Stimulated activated CD4-positive, alpha-beta T cell treated with anti-CD3 and anti-CD28 coated beads, Interleukin-2, amount 100 ng/mL, for 48 hours (primary cell): ENCODE measurements at regions not wholly inside any gene's neighbourhood (a gene's known extent, or its start where the extent isn't known, plus 50 kb on each side); places are given as distances from the start of the nearest gene placed in this dataset.

Source experiments
- DNase-seq, 2 donors: peaks; one replicate each; pipeline ENCODE4 v3.0.0-alpha.2; 2020

DNA sequence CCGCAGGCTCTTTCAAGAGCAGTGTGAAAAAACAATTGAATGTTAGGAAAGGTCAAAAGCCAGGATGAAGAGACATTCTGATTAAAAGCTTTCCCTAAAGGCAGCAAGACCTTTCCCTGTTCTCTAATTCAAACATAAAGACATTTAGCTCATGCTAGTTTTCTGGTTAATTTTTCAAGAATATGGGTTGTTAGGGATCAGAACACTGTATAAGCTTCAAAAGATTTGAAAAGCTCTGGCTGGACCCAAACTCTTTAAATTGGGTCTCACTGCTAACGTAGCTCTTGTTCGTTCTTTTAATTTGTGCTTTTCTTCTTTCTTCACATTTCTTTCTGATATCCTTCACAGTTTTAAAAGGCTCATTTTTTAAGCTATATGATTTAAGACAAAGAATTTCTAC lies 877.0 kb downstream of the EFNB2 start:
- DNase-seq = no peak

DNA sequence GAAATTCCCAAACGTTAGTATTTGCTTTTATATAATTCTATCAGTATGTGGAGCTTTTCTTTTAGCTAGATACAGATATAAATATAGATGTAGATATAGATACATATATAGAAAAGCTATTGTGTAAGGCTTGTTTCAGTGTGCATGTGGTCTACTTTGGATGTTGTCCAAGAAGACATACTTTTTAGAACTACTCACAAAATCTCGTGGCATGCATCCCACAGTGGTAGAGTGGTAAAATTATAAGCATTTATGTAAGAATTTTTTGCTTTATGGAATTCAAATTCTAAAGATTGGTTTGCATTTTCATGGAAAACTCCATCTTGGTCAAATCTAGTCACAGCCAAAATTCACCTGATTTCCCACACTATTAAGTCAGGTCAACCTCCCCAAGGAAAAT lies 880.4 kb downstream of the EFNB2 start:
- no peak for DNase-seq

DNA sequence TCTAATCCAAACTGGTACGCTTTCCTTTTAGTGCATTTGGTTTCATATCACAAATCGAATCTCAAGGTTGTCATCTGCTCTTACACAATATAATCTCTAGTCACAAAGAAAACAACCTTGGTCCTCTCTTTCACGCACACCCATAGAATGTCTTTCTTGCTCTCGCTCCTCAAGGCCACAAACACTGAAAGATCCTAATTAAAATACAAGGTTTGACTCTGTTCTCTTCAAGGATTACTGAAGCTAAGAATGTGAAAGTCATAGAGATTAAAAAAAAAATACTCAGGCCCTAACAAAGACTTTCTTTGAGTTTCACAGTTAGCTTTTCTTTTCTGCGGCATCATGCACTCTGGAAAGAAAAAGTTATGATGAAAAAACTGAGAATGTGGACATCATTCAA lies 891.5 kb downstream of the EFNB2 start:
- DNase-seq = no peak

DNA sequence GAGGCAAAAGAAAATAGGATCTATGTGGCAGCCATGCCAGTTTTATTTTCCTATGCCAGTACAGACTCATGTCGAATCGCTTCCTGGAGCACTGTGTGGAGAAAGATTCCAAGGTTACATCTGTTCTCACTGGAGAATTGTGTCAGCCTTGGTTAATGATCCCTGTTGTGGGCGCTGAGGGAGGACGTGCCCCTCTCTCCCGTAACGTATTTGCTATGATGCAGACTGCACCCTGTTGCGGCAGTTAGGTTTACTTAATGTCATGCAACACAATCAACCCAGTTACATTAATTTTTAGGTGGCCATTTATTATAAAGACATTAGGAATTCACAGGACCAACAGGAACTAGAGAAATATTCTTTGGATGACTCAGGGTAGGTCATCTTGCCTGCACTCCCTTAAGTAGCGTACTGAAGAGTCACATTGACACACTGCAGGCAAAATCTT lies 892.9 kb downstream of the EFNB2 start:
- DNase-seq = no peak

DNA sequence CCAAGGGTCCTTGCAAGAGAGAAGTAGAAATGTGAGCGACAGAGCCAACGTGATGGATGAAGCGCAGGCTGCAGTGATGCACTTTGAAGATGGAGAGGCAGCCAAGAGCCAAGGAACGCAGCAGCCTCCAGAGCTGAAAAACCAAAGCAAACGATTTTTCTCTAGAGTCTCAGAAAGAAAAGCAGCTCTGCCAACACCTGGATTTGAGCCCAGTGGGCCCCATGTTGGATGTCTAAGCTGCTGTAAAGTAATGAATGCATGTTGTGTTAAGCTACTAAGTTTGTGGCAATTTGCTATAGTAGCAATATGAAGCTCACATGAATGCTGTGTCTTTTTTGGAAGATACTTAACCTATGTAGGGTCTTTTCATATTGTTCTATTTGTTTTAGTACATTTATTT lies 894.3 kb downstream of the EFNB2 start:
- no peak for DNase-seq

DNA sequence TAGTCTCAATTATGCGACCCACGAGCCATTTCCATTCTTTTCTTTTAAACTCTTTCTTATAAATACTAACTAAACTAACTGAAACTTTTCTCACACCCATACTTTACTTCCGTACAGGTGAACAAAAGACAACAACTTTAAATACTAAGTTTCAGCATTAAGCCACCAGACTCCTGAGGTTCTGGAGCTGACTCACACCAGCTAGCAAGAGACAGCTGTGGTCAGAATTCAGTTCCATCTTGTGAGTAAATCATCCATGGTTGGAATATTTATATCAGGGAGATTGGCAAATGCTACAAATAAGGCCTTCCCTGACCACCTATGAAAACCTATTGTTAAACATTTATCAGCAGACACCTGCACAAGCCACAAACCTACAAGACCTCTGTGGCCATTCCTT lies 897.0 kb downstream of the EFNB2 start:
- no peak for DNase-seq

DNA sequence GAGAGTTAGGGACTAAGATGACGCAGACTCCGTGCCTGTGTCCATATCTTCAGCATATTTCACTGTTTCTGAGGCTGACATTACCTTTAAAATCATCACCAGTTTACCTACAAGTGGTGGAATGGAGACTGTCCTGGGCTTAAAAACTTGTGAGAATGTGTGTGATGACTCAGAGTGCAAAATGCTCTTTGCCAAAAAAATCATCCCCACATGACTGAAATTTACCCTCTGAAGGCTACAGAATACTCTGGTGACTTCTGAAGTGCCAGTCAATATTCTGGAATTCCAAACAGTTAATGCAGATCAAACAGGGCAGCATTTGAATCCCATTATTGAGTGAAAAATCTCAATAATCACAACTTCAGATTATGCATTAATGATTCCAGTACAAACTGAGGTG lies 901.4 kb downstream of the EFNB2 start:
- DNase-seq = no peak

DNA sequence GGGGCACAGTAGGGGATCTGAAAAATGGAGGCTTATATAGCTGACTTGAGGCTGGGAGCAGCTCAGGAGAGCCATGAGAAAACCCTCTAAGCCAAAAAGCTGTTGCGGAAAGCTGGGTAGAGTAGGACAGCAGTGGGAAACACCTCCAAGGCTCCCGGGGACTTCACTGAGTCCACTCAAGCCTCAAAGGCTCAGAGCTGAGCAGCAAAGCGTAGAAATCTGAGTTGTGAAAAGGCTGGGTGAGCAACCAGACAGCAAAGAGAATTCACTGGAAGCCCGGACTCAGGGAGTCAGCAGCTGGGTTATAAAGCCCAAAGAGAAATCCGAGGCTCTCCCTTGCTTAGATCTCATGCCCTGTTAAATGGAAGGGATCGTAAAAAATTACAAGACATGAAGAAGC lies 905.0 kb downstream of the EFNB2 start:
- DNase-seq = no peak

DNA sequence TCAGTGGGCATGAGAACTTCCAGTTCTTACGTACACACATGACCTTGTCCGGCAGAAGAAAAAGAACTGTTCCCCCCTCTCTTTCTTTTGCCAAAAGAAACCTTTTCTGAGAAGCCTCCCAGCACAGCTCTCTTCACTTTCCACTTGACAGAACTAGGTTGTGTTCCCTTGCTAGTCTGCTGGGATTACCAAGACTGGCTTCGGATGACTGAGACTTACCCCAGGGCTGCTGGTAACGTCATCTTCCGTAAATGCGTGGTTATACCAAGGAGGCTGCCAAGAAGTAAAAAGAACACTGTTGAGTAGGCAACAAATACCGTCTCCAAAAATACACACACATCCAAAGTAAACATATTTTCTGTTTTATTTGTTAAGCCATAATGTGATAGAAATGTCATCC lies 908.2 kb downstream of the EFNB2 start:
- no peak for DNase-seq

DNA sequence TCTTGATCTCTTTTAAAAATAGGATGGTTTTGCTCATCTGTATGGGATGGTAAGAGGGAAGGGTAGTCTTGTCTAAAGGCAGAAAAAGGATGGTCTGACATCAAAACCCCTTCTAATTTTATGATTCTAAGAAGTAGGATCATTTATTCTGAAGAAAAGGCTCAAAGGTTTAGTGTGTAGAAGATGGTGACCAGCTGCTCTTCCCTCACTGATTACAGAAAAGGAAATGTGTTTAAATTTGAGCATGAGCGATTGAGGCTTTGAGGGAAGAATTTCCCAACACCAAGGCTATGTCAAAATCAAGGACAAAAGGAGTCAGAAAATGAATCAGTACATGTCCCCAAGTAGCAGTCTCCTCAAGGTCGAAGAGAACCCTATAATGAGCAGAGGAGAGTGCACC lies 909.8 kb downstream of the EFNB2 start:
- no peak for DNase-seq

DNA sequence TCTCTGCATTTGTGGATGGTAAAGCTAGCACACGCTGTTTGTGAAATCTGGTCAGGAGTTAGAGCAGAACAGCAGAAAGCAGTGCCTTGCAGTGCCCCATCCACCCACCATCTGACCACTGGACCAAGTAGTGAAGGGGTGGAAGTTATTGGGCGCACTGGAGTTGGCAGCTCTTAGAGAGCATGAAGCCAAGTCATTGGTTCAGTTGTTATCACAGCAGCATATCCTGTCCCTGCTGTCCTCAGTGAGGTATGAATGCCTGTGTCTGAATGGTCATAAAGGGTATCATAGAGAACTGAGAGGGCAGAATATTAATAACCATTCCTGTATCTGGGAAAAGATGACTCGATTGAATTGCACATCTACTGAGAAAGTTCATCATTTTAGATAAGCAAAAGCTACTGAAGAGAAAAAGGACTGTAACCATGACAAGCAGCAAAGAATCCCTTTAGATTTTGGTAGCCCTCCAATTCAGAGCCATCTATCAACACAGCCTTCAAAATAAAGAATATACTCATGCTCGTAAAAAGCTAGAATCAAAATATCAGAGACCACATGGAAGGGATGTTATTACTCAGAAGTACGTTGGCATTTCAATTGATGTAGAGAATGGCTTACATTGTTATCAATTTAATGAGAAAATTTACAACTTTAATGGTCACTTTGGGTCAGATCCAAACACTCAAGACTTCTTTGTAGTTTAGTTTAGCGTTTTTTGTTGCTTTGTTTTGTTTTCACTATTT lies 919.0 kb downstream of the EFNB2 start:
- no peak for DNase-seq

DNA sequence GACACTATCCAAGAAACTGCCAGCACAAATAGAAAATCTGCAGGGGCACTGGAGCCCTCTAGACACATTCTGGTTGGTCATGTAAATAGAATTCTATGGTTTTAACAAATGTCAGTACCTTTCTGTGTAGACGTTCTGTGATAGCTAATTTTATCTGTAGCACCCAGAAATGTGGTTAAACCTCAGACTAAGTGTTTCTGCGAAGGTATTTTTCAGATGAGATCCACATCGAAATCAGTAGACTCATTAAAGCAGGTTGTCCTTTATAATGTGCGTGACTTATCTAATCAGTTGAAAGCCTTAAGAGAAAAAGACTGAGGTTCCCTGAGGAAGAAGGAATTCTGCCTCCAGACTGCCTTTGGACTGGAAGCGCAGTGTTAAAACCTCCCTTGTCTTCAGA lies 922.9 kb downstream of the EFNB2 start:
- no peak for DNase-seq

DNA sequence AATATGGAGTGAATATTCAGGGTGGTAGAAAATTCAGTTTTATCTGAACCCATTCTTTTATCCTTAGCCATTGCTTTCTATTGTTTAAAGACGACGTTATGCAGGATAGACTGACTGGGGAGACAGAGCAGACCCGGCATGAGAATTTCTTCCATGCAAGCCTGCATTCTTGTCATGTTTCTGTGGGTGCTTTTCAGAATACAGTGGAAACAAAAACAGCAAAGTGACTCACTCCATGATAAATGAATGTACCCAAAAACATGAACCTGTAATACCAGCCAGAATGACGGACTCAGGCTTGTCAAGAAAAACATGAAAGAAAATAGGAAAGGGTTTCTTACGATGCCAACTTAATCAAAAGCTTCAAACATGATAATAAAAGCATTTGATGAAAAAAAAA lies 924.0 kb downstream of the EFNB2 start:
- no peak for DNase-seq

DNA sequence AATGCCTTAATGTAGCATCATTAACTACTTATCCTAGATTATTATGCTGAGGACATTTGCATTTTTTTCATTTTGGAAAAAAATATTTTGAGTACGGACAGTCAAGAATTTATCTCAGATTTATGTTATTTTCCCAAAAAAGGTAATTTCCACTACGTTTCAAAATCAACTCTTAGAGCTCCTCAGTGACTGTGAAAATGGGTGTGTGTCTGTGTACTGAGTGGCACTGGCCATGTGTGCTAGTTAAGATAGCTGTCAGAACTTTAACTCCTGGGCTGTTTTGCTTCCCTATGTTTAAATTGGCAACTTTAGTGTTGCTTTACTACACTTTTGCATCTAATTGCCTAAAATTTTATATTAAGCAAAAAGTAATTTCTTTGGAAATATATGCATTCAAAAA lies 927.4 kb downstream of the EFNB2 start:
- no peak for DNase-seq

DNA sequence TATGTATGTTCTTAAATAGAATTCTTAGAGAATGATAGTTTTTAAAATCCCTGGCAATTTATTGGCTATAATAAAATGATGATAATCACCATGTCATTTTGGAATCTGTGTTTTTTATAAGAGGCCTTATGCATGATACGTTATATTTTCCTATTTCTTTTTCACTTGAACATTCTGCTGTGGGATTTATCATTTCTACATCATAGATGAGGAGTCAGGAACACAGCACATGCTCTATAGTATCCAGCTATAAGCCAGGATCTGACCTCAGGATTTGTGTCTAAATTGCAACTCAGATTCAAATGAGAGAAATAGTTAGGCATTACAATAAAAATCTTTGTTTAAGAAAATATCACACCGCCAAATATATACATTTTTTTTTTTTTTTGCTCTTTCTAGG lies 928.0 kb downstream of the EFNB2 start:
- no peak for DNase-seq

DNA sequence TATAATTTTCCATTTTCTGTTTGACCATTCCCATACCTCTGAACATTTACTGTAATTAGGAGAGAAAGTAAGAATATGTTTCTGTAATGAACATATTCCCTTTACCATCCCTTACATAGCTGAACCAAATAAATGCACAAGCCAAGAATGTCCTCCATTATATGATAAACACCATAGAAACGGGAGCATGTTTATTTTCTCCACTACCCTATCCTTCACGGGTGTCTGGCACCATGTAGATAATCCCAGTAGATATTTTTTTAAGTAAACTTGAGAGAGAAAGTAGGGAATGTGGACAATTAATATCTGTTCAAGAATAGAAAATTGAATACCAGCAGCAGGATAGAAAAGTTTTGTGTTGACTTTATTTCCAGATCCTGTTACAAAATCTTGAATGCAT lies 928.4 kb downstream of the EFNB2 start:
- DNase-seq = no peak

DNA sequence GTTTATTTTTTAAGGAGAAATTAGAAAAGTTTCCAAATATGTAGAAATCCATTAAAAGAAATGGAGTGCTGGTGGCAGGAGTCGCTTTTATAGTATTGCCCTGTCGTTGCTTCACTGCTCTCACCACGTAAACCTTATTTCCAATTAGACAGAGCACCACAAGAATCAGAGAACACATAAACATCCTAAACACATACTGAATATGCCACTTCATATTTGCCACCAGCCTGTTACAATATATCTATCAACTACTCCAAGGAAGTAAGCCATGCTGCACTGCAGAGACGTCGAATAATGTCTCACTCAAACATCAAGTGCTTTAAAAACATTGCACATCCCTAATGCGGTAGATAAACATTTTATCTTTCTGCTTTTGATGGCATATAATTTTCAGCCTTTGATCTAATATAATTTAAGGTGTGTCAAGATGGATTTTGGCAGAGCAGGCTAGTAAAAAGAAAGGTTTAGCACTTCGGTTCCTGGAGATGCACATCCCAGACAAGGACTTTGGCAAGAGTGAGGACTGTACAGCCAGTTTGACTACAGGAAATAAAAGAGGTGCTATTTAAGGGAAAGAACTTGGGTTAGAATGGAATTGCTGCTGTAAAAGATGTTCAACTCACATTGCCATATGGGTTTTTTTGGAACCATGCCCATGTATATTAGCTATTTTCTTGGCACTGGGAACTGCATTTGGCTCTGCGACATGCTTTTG lies 932.3 kb downstream of the EFNB2 start:
- DNase-seq = no peak

DNA sequence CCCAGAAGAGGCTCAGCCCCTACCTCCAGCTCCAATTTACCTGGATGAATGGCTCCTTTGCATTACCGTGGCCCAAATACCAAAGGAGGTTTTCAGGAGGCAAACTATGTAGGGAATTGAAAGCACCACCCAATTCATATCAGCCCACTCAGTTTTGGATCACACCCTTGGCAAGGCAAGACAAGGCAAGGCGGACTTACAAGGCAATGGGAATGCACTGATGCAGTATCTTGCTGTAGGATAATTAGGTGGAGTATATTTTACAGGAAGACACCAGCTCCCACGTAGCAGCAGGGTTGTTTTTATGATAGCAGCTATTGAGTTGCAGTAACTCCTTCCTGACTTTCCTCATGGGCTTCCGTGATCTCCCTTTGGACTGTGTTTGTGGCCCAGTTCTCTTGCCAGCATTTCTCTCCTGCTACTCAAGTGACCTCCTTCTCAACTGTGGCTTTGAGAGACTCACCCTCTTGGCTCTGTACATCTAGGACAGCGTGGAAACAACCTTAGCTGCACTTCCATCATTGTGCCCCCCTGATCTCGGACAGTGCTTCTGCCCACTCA lies 935.9 kb downstream of the EFNB2 start:
- DNase-seq = no peak

DNA sequence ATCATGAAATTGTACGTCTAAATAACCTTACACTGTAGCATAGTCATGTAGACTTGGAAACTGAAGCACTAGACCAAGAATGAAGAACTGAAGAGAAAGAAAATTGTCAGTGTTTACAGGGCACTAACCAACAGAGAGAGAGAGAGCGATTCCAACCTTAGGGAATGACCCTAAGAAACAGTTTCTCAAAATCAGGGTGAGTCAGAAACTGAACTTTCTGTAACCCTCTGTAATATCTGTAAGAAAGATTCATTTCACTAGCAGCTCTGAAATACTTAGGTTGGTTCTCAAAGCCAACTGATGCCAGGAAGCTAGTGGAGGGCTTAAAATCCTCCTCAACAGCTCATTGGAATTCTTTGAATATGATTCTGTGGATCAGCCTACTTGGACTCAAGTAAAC lies 936.9 kb downstream of the EFNB2 start:
- no peak for DNase-seq

DNA sequence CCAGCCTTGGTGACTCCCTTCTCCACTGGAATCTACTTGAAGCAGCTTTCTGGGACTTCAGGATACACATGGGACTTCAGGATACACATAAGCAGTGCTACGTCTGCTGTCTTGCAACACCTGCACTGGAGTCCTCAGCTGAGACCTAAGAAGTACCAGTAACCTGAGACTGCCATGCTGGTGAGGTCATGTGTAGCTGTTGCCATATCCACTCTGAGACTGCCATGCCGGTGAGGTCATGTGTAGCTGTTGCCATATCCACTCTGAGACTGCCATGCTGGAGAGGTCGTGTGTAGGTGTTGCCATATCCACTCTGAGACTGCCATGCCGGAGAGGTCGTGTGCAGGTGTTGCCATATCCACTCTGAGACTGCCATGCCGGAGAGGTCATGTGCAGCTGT lies 937.9 kb downstream of the EFNB2 start:
- no peak for DNase-seq

DNA sequence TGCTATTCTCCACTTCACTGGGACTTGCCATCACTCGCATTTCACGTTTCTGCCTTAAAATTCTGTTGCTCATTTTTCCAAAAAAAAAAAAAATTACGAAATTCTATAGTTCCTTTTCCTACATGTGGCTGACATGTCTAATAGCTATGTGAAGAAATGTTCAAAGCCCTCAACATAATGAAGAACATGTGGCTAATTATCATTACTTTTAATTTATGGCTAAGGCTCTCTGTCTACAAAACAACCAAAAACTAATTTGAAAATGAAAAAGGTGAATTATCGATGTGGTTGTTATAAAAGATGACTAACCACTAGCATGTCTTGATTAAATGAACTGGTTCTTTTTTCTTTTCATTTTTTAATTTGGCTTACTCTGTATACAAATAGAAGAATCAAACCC lies 940.0 kb downstream of the EFNB2 start:
- no peak for DNase-seq

DNA sequence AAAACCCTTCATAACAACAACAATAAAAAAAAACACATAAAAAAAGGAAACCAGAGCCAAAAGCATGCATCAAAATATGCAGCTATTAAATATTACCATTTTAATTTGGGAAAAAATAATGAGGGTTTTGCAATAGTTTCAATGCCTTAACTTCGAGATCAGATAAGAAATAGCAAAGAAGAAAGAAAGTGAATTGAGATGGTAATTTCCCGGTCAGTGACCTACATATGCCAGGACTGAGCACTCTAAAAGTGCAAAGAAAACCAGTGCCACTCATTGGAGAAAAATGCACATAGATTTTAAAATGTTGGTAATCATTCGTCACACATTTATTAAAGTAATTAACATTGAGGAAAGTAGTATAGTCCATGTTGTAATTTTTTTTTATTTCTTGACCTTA lies 944.2 kb downstream of the EFNB2 start:
- no peak for DNase-seq

DNA sequence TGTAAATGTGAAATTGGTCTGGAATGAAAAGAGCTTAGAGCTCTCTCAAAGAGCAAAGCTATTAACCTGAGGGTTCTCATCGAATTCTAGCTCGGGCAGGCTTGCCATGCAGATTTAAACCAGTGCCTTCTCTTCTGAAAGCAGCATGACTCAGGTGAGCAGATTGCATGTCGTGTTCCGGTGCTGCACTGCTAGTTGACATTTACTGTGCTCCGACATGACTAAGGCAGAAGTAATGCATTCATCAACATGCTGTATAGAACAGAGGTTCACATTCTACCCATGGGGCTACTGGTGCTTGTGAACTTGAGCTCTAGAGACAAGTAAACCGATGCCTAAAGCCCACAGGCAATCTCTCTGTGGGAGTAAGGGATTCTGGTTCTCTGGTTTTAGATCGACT lies 947.7 kb downstream of the EFNB2 start:
- no peak for DNase-seq
